OCI-LY7 (cell line): ENCODE measurements at regions not wholly inside any gene's neighbourhood (a gene's known extent, or its start where the extent isn't known, plus 50 kb on each side); places are given as distances from the start of the nearest gene placed in this dataset.

ENCODE experiments used
- BruUV-seq: library from RNA; stranded (reverse); fragments of 400-500 nt; replicated peaks from 2 replicates; lab custom pipeline; 2021; lab: Mats Ljungman, UMichigan
- CTCF ChIA-PET: fragments of 300-600 bp; sonication (Branson Sonifier 250); formaldehyde crosslinking; loops from one replicate; lab custom pipeline; 2022; ENCODE audit warnings: antibody characterized with exemption; ENCODE audit not compliant: unreplicated experiment; lab: Charles Lee
- POLR2A ChIA-PET: fragments of 300-600 bp; sonication (Branson Sonifier 250); formaldehyde crosslinking; loops from one replicate; lab custom pipeline; 2022; ENCODE audit warnings: antibody characterized with exemption; lab: Charles Lee
- DNase-seq: peaks from one replicate; pipeline ENCODE4 v3.0.0-alpha.2; 2015; ENCODE audit warnings: low spot score
- H2AFZ ChIP-seq: fragments of 200-600 bp; sonication (generic), shearing (Covaris generic); 2 replicates; pipeline ENCODE4 v1.6.1; 2014; ENCODE audit warnings: mild to moderate bottlenecking, antibody characterized with exemption, low read length, moderate library complexity
- H3K27ac ChIP-seq: fragments of 200-600 bp; sonication (generic); 2 replicates; pipeline ENCODE4 v1.5.1; 2014; ENCODE audit warnings: mixed run types, low read depth, mild to moderate bottlenecking, moderate library complexity, low read length, inconsistent platforms; ENCODE audit not compliant: poor library complexity, severe bottlenecking
- H3K36me3 ChIP-seq: fragments of 200-600 bp; sonication (generic); 2 replicates; pipeline ENCODE4 v1.6.1; 2014; ENCODE audit warnings: mild to moderate bottlenecking, antibody characterized with exemption, low read length, moderate library complexity, mixed read lengths; ENCODE audit not compliant: insufficient read depth
- H3K4me1 ChIP-seq: fragments of 200-600 bp; sonication (generic); 2 replicates; pipeline ENCODE4 v1.5.1; 2014; ENCODE audit warnings: mild to moderate bottlenecking, low read length; ENCODE audit not compliant: insufficient read depth, poor library complexity, severe bottlenecking
- H3K4me2 ChIP-seq: fragments of 200-600 bp; sonication (generic); 2 replicates; pipeline ENCODE4 v1.6.1; 2014; ENCODE audit warnings: mild to moderate bottlenecking, low read length
- H3K4me3 ChIP-seq: fragments of 200-600 bp; sonication (generic); 2 replicates; pipeline ENCODE4 v1.5.1; 2014; ENCODE audit warnings: mild to moderate bottlenecking, low read depth, low read length; ENCODE audit not compliant: poor library complexity, severe bottlenecking
- H3K79me2 ChIP-seq: fragments of 200-600 bp; sonication (generic); 2 replicates; pipeline ENCODE4 v1.6.1; 2016; ENCODE audit warnings: low read depth, mild to moderate bottlenecking, low read length, moderate library complexity, mixed read lengths; ENCODE audit not compliant: insufficient read depth
- H3K9me2 ChIP-seq: fragments of 200-600 bp; sonication (generic); 2 replicates; pipeline ENCODE4 v1.6.1; 2016; ENCODE audit warnings: mild to moderate bottlenecking, low read length, mixed read lengths; ENCODE audit not compliant: insufficient read depth
- H3K9me3 ChIP-seq: fragments of 200-600 bp; sonication (generic); 2 replicates; pipeline ENCODE4 v1.6.1; 2014; ENCODE audit warnings: mild to moderate bottlenecking, mixed run types, low read length, mixed read lengths
- H4K20me1 ChIP-seq: fragments of 200-600 bp; sonication (generic); 2 replicates; pipeline ENCODE4 v1.6.1; 2014; ENCODE audit warnings: mild to moderate bottlenecking, antibody characterized with exemption, low read length, moderate library complexity, mixed read lengths; ENCODE audit not compliant: insufficient read depth
- CTCF ChIP-seq: fragments of 200-600 bp; sonication (generic); conservative IDR thresholded peaks from 2 replicates; pipeline ENCODE4 v1.5.1; 2014; ENCODE audit warnings: mild to moderate bottlenecking, antibody characterized with exemption, low read length, moderate library complexity, mixed read lengths
- EZH2phosphoT487 ChIP-seq: fragments of 200-600 bp; sonication (generic); IDR thresholded peaks from 2 replicates; pipeline ENCODE4 v1.6.1; 2018; ENCODE audit warnings: low read depth, borderline replicate concordance, mild to moderate bottlenecking, mixed run types, antibody characterized with exemption, low read length, moderate library complexity, mixed read lengths
- intact Hi-C: fragments of 100-400 bp; cut with micrococcal nuclease; formaldehyde crosslinking; loops from one replicate; pipeline ENCODE4 v1.10.0; 2022; ENCODE audit not compliant: unreplicated experiment

DNA sequence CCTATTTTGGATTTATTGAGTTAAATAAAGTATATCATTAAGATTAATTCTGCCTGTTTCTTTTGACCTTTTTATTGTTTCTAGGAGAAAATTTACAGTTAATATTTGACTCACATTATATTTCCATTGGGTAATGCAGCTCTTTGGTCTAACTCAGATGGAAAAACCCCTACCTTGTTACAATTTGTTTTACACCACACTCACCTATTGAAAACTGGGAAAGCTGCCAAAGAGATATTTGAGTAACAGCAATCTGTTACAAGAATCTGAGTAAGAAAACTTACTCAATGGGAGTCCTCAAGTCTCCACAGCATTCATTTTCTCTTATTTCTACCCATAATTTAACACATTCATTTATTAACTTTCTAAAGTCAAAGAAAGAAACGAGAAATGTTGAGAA lies 108.0 kb upstream of the TLL1 start:
- H3K4me3 ChIP-seq, result no peak overlapping the region
- ChIA-PET CTCF (no interaction called here), POLR2A (no interaction called here)
- no peaks in the 10 kb centered on the region for H3K79me2 ChIP-seq
- H3K36me3 ChIP-seq, result no peaks in the 10 kb centered on the region
- intact Hi-C loops, result no loop called here
- no peak overlapping the region for H3K27ac ChIP-seq
- H3K9me2 ChIP-seq, result no peaks in the 10 kb centered on the region
- no peak overlapping the region for H2AFZ ChIP-seq
- BruUV-seq, result no TSS peak
- TF ChIP-seq EZH2phosphoT487 (no peak), CTCF (no peak)
- no peaks in the 10 kb centered on the region for H4K20me1 ChIP-seq
- no peaks in the 10 kb centered on the region for H3K9me3 ChIP-seq
- H3K4me2 ChIP-seq, result no peak overlapping the region
- no peak for DNase-seq
- H3K4me1 ChIP-seq, result no peaks in the 10 kb centered on the region

DNA sequence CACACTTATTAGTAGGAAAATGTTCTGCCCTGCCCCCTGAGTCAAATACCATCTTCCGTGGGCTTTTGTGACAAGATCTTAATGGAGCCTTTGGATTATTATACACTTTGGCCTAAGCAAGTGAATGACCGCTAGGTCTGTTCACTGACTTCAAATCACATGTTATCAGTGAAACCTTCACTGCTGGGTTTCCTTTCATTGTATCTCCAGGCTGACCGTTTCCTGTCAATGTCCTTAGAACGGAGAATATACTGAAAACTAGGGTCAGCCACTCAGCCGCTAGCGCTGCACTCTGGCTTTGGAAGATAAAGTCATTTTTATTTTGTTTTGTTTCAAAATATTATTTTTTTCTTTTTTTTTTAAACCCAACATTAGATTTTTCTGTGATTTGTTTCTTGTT lies 107.0 kb upstream of the TLL1 start:
- H3K36me3 ChIP-seq, result no peaks in the 10 kb centered on the region
- no peaks in the 10 kb centered on the region for H3K79me2 ChIP-seq
- H3K27ac ChIP-seq, result no peak overlapping the region
- H3K9me2 ChIP-seq, result no peaks in the 10 kb centered on the region
- no peaks in the 10 kb centered on the region for H4K20me1 ChIP-seq
- no TSS peak for BruUV-seq
- DNase-seq, result no peak
- no peak overlapping the region for H2AFZ ChIP-seq
- intact Hi-C loops, result no loop called here
- ChIA-PET POLR2A (interaction anchor here (0.7 to 0.9 kb wide), 2 partner anchors 28 to 113 kb away, joined by 3 read pairs; no protein-coding TSS in a partner anchor), CTCF (no interaction called here)
- H3K9me3 ChIP-seq, result no peaks in the 10 kb centered on the region
- H3K4me3 ChIP-seq, result no peak overlapping the region
- H3K4me2 ChIP-seq, result no peak overlapping the region
- H3K4me1 ChIP-seq, result no peaks in the 10 kb centered on the region
- TF ChIP-seq CTCF (no peak), EZH2phosphoT487 (no peak)

- Histone ChIP-seq H3K4me3 (no peak overlapping the region), H3K9me3 (no peaks in the 10 kb centered on the region), H2AFZ (no peak overlapping the region), H3K36me3 (no peaks in the 10 kb centered on the region), H3K27ac (no peak overlapping the region), H3K4me1 (no peaks in the 10 kb centered on the region), H4K20me1 (no peaks in the 10 kb centered on the region), H3K9me2 (no peaks in the 10 kb centered on the region), H3K4me2 (no peak overlapping the region), H3K79me2 (no peaks in the 10 kb centered on the region)
- DNase-seq, result no peak
- intact Hi-C loops, result no loop called here
- CTCF ChIA-PET, result no interaction called here
- BruUV-seq, result no TSS peak
- no peak for TF ChIP-seq CTCF
- TF ChIP-seq EZH2phosphoT487, result no peak
- POLR2A ChIA-PET, result interaction anchor here (0.6 to 0.9 kb wide), 2 partner anchors 27 to 43 kb away, joined by 3 read pairs; no protein-coding TSS in a partner anchor
Observed at GRCh38 chr4:165766976-165767375, 106.1 kb upstream of the TLL1 start.
